ENCODE measurements at regions not wholly inside any gene's neighbourhood (a gene's known extent, or its start where the extent isn't known, plus 50 kb on each side); places are given as distances from the start of the nearest gene placed in this dataset.
"Not testable (repeated sequence)": the region's sequence is repeated elsewhere in the genome, so short reads cannot be mapped to it uniquely, and the experiment has no call there.

- intact Hi-C loops (cut with DNase I): no loop called here
- DNase-seq: no peak
These were observed 596.5 kb downstream of the NXPH1 start for GRCh38 chr7:9029681-9030530.

DNA sequence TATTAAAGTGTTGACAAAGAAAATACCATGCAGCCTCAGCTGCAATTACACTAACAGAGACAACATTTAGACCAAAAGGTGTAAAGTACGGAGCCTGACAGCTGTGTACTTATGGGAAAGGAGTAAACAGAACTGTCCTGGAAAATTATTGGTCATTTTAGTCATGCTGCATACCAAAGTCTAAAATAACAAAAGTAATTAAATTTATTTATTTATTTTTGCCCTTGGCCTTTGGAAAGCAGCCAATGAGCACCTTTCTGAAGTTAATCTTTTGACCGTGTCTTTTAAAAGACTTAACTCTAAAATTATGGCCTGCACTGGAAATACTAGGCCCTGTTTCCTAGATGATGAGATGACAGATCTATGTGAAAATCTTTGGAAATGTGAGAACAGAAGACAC lies 597.6 kb downstream of the NXPH1 start:
- intact Hi-C loops (cut with DNase I): no loop called here
- DNase-seq: no peak

- intact Hi-C loops (cut with DNase I): no loop called here
- no peak for DNase-seq
These were observed 598.0 kb downstream of the NXPH1 start for GRCh38 chr7:9031386-9031785.

DNA sequence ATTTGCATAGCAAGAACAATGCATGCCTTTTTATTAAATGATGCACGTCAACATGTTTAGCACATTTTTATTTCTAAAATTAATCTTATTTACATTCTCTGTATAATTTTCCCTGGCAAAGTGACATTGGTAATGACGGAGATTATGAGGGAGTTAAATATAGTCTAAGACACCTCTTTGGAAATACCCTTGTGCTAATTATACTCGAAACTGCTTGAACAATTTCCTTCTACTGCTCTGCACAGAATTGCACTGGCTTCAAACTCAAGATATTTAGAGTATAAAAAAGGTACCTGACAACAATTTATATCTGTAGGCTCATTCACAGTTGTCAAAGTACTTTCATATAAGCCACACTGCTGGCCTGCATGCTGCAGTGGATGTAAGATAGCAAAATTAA lies 602.7 kb downstream of the NXPH1 start:
- no peak for DNase-seq
- intact Hi-C loops (cut with DNase I): no loop called here

- intact Hi-C loops (cut with DNase I): no loop called here
- no peak for DNase-seq
These were observed 637.9 kb downstream of the NXPH1 start for GRCh38 chr7:9071160-9071762.

DNA sequence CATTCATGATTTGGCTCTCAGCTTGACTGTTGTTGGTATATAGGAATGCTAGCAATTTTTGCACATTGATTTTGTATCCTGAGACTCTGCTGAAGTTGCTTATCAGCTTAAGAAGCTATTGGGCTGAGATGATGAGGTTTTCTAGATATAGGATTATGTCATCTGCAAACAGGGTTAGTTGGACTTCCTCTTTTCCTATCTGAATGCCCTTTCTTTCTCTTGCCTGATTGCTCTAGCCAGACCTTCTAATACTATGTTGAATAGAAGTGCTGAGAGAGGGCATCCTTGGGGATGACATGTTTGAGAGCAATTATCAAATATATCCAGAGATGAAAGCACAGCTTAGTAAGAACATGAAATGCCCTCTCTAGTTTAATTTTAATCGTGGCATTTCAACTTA lies 642.4 kb downstream of the NXPH1 start:
- intact Hi-C loops (cut with DNase I): loop anchor here (5.0 kb wide), 1 partner anchor 518 kb away; no protein-coding TSS in a partner anchor
- DNase-seq: not testable (repeated sequence)

- intact Hi-C loops (cut with DNase I): no loop called here
- DNase-seq: peak in 1 of 10 donors; percentile 39
These were observed 648.8 kb downstream of the NXPH1 start for GRCh38 chr7:9082203-9082602.

DNA sequence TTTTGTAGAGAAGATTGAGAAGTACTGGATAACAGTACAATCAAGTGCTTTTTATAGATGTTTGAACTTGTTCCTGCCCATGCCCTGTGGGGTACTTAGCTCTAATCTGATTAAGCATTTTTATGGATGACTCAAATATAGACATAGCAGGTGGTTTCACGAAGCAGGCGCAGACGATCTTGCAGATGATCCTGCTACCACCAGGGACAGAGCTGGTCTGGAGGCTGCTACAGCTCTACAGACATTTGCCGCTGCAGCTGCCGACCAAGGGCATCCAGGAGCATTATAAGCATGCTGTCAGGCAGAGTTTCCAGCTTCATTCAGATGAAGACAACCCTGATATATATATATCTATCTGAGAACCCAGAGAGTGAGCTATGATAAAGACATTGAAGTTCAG lies 650.4 kb downstream of the NXPH1 start:
- intact Hi-C loops (cut with DNase I): no loop called here
- peak in 1 of 10 donors; percentile 26 for DNase-seq

DNA sequence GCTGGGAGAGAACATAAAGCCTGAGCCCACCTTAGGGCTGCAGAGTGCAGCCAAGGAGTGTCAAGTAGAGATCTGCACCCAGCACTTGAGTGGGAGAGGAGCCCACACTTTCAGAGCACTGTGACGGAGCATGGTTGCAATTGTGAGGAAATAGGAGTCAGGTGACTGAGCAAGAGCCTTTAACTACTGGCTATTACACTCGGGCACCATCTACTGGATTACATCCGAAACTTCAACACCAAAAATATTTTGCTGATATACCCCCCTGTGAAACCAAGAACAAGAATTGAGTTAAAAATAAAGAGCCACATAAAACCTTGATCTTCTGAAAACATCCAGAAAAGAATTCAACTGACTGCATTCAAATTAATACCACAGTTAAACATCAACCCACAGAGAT lies 657.9 kb downstream of the NXPH1 start:
- intact Hi-C loops (cut with DNase I): no loop called here
- no peak for DNase-seq

- intact Hi-C loops (cut with DNase I): no loop called here
- DNase-seq: no peak
These were observed 664.2 kb downstream of the NXPH1 start for GRCh38 chr7:9097565-9098060.

- intact Hi-C loops (cut with DNase I): no loop called here
These were observed 666.9 kb downstream of the NXPH1 start for GRCh38 chr7:9100289-9100688.

DNA sequence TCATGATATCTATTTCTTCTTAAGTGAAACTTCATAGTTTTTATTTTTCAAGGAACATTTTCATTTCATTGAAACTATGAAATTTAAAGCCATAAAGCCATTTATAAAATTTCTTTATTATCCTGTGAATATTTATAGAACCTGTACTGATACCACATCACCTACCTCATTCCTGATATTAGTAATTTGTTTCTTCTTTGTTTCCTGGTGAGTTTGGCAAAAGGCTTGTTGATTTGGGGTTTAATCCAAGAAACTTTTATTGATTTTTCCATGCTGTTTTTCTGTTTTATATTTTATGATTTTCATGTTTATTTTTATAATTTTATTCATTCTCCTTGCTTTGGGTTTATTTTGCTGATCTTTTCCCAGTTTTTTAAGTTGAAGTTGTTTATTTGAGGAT lies 669.4 kb downstream of the NXPH1 start:
- no peak for DNase-seq
- intact Hi-C loops (cut with DNase I): no loop called here

More at GRCh38 chr7:9100289-9100688, 666.9 kb downstream of the NXPH1 start:
- DNase-seq: no peak

- DNase-seq: peak in 1 of 10 donors; percentile 34
- intact Hi-C loops (cut with DNase I): no loop called here
These were observed 673.3 kb downstream of the NXPH1 start for GRCh38 chr7:9106747-9107146.

DNA sequence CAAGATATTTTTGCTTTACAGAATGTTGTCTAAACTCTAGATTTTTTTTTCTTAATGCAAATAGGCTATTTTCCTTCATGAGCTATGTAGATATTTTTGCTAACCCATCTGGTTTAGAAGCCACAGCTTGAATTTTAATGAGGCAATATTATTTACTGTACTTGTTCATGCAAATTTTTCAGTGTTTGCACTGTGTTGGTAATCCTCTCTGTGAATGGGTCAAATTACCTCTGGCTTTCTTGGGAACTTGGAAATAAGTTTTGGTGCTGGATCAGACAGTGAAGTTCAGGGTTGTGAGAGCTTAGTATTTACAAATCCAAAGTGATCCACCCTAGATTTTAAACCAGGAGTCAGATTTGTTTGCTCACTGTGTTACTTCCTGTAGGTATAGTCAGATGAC lies 686.9 kb downstream of the NXPH1 start:
- DNase-seq: no peak
- intact Hi-C loops (cut with DNase I): no loop called here

- DNase-seq: no peak
These were observed 690.9 kb downstream of the NXPH1 start for GRCh38 chr7:9124320-9124719.

DNA sequence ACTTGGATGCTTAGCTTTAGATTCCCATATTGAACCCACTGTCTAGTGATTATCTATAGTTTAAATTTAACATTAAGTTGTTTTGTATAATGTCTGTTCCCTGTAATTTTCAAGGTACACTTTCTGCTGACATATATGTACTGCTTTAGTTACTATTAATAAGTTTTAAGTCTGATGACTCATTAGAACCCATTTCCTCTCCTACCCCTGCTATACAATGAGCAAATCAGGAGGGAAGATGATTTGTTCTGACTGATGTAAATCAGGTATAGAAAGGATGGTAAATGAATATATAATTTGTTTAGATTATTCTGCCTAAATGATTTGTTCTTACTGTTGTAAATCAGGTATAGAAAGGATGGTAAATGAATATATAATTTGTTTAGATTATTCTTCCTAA lies 691.8 kb downstream of the NXPH1 start:
- DNase-seq: no peak
- intact Hi-C loops (cut with DNase I): no loop called here

More at GRCh38 chr7:9124320-9124719, 690.9 kb downstream of the NXPH1 start:
- intact Hi-C loops (cut with DNase I): no loop called here

DNA sequence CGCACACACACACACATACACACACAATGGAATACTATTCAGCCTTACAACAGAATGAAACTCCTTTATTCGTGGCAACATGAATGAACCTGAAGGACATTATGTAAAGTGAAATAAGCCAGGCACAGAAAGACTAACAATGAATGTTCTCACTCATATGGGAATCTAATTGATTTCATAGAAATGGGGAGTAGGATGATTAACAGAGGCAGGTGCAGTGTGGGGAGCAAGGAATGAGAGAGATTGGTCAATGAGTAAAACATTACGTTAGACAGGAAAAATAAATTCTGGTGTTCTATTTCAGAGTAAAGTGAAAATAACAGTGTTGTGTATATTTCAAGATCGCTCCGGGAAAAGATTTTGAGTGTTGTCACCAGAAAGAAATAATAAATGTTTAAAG lies 694.5 kb downstream of the NXPH1 start:
- intact Hi-C loops (cut with DNase I): no loop called here
- DNase-seq: no peak

DNA sequence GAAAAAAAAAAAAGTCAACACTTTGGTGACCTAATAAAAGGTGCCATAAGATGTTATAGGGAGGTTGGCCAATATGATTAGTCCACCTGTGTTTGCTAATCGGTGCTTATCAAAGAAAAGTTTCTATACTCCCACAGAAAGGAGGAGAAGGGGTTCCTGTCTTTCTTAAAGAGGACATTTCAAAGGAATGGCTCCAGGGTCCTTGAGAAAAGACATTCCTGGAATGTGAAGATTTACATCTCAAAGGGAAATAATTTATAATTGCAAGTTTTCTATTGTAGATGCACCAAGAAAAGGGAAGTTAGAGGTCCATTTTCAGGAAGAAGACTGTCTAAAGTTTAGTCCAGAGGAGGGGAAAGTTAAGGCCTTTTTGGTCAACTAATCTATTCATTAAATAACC lies 715.3 kb downstream of the NXPH1 start:
- intact Hi-C loops (cut with DNase I): no loop called here

DNA sequence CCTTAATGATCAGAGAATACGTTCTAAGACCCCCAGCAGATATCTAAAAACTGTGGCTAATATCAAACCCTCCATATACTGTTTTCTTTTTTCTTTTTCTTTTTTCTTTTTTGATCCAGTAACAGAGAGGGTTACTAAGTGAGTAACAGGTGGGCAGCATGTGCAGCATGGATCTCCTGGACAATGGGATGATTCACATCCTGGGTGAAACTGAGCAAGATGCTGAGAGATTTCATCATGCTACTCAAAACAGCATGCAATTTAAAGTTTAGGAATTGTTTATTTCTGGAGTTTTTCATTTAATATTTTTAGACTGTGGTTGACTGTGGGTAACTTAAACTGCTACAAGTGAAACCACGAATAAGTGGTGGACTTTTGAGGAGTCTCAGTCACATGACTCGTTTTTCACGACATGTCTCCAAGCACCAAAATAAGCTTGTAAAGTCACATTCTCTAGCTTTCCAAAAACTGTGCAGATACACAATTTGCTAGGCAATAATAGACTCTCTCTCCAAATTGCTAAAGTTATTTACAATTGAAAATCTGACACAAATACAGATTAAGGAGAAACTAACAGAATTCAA lies 716.2 kb downstream of the NXPH1 start:
- no peak for DNase-seq
- intact Hi-C loops (cut with DNase I): no loop called here

More for the DNA sequence above, 715.3 kb downstream of the NXPH1 start:
- no peak for DNase-seq

- DNase-seq; intact Hi-C loops (cut with DNase I): not testable (repeated sequence)
These were observed 730.3 kb downstream of the NXPH1 start for GRCh38 chr7:9163691-9164090.

- intact Hi-C loops (cut with DNase I): no loop called here
- DNase-seq: no peak
These were observed 742.5 kb downstream of the NXPH1 start for GRCh38 chr7:9175871-9176270.
